HG02938 (cell line): ENCODE measurements at regions not wholly inside any gene's neighbourhood (a gene's known extent, or its start where the extent isn't known, plus 50 kb on each side); places are given as distances from the start of the nearest gene placed in this dataset.
"Not testable (repeated sequence)": the region's sequence is repeated elsewhere in the genome, so short reads cannot be mapped to it uniquely, and the experiment has no call there.

Experiments used
- ATAC-seq: cut with Tn5 transposase; IDR thresholded peaks from one replicate; pipeline ENCODE4 v1.9.1; 2021; ENCODE audit warnings: mild to moderate bottlenecking, moderate library complexity; ENCODE audit not compliant: unreplicated experiment

DNA sequence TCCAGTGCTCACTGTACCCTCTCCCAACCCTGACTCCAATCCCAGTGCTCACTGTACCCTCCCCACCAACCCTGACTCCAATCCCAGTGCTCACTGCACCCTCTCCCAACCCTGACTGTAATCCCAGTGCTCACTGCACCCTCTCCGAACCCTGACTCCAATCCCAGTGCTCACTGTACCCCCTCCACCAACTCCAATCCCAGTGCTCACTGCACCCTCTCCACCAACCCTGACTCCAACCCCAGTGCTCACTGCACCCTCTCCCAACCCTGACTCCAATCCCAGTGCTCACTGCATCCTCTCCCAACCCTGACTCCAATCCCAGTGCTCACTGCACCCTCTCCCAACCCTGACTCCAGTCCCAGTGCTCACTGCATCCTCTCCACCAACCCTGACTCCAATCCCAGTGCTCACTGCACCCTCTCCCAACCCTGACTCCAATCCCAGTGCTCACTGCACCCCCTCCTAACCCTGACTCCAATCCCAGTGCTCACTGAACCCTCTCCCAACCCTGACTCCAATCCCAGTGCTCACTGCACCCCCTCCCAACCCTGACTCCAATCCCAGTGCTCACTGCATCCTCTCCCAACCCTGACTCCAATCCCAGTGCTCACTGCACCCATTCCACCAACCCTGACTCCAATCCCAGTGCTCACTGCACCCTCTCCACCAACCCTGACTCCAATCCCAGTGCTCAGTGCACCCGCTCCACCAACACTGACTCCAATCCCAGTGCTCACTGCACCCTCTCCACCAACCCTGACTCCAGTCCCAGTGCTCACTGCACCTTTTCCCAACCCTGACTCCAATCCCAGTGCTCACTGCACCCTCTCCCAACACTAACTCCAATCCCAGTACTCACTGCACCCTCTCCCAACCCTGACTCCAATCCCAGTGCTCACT lies 136.3 kb upstream of the ZNF618 start:
- not testable (repeated sequence) for ATAC-seq

GRCh38 chr9:113740508-113741500 lies 135.3 kb upstream of the ZNF618 start:
- ATAC-seq: not testable (repeated sequence)

DNA sequence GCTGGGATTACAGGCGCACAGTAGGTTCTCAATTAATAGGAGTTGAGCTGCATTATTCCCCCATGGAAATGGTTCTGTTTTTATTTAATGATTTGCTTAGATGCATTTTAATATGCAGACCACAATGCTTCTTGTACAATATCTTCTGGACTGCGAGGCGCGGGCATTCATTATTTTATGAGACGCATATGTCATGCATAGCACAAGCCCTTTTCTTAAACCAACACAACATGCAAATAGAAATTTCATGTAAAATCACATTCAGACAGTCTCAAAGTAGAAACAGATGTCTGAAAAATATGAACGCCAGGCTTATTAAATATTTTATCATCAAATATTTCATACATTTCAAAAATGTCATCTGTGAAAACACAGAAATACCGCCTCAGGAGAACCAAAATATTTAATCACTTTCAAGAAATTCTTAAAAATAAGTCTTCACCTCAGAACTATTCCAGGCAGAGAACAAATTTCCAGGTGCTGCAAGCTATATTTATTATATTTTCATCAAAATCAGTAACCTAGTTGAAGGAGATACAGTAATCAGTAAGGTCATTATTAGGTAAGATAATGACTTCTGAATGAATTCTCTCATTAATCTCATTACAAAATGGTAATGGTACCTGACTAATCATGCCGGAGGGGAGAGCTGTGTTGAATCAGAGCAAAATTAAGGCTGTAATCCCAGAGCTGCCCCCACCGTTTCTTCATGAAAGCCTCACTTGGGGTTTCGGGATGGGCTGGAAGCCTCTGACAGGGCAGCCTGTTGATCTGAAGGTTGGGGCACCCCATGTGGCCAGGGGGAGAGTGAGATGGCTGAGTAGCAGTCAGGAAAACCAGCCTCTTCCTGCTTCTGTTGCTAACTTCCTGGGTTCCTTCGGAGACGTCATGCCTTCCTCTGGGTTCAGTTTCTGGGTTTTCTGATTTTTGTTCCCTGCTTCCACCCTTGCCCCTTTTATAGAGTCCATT lies 133.9 kb upstream of the ZNF618 start:
- ATAC-seq: no peak

DNA sequence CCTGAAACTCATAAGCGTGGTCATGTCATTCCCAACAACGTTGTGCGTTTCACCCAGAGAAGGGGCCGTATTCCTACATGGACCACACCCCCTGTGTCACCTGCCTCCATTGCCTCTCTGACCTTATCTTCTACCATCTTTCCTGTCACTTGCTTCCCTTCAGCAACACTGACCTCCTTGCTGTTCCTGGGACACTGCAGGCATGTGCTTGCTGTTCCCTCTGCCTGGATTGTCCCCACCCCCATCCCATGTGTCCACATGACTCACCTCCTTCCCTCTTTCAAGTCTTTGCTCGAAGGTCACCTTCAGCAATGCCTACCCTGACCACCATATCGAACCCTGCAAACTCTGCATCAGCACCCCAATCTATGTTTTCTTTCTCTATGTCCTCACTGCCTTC lies 133.2 kb upstream of the ZNF618 start:
- ATAC-seq: no peak

GRCh38 chr9:113746486-113746885 lies 129.6 kb upstream of the ZNF618 start:
- ATAC-seq: no peak

- no peak for ATAC-seq
Observed at GRCh38 chr9:113748135-113748534, 128.0 kb upstream of the ZNF618 start.

GRCh38 chr9:113753398-113754119 lies 122.5 kb upstream of the ZNF618 start:
- no peak for ATAC-seq

DNA sequence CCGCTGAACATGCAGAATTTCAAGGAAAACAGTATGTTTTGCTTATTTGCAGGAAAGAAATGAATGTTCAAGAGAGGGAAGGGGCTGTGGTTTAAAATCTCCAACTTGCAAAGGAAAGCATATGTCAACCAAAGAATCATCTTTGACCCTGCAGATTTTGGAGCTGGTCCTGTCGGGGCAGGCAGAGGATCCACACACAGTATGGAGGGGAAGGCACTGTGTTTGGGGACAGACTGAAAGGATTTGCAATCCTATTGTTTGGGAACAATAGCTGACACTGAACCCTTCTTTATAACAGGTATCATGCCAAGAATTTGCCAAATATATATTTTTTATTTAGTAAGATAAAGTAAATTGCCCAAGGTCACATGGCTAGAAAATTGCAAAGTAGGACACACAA lies 121.4 kb upstream of the ZNF618 start:
- no peak for ATAC-seq

- no peak for ATAC-seq
Observed at GRCh38 chr9:113755433-113755832, 120.7 kb upstream of the ZNF618 start.

DNA sequence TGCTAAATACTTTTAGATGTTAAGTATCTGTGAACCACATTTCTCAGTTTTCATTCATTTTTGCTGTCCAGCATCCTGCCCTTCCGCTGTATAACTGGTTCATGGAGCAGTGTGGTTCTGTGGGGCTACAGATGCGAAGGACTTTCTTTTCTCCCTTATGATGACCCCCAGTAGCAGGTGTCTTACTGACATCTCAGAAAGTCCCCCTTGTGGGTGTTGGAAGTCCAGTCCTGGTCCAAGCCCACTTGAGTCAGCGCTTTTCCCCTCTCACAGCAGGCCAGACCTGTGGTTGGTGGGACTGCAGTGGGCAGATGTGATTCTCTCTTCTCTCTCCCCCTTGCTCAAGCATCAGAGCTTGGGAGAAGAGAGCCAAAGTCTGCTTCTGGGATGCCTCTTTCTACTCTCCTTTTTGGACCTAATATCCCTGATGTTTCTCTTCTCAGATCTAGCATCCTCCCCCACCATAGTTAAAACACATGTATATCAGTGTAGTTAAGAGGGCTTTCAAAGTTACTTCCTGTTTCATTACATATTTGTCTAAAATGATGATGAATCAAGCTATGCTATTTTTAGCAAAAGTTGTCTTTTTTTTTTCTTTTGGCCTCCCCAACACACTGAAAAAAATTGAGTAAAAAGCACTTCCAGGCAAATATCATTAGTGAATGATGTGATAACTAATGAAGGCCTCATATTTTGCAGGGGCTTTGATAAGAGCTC lies 119.5 kb upstream of the ZNF618 start:
- ATAC-seq: no peak

DNA sequence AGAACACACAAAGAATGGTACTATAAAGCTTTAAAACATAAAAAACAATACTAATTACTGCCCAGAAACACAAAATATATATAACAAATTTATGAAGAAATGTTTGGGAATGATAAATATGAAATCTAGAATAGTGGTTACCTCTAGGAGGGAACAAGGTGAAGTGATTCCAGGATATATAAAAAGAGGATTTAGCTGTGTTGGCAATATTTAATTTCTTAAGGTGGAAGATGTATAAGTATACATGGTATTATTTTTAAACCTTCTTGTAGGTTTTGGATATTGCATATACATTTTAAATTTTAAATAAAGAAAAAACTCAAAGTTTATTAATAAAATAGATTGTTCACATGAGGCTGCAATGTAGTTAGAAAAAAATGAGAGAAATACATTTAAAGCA lies 112.7 kb upstream of the ZNF618 start:
- ATAC-seq: no peak

- ATAC-seq: no peak
Observed at GRCh38 chr9:113764572-113764971, 111.5 kb upstream of the ZNF618 start.

DNA sequence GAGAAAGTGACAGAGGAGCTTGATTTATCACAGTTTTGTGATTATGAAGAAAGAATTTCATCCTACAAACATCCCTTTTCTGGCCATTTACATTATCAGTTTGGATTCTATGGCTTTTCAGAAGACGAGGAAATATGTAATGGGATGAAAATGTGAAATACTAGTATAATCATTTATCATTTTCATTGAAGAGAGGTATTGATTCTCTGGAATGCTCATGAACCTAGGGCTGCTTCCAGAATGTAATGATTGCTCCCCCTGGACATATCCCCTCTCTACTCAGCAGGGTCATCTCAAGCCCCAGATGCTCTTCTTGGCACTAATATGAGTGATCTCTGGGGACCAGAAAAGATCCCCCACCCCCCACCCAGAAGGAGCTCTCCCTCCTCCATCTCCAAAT lies 106.7 kb upstream of the ZNF618 start:
- ATAC-seq: no peak

- ATAC-seq: no peak
Observed at GRCh38 chr9:113770396-113770795, 105.7 kb upstream of the ZNF618 start.

- ATAC-seq: no peak
Observed at GRCh38 chr9:113771199-113771598, 104.9 kb upstream of the ZNF618 start.

DNA sequence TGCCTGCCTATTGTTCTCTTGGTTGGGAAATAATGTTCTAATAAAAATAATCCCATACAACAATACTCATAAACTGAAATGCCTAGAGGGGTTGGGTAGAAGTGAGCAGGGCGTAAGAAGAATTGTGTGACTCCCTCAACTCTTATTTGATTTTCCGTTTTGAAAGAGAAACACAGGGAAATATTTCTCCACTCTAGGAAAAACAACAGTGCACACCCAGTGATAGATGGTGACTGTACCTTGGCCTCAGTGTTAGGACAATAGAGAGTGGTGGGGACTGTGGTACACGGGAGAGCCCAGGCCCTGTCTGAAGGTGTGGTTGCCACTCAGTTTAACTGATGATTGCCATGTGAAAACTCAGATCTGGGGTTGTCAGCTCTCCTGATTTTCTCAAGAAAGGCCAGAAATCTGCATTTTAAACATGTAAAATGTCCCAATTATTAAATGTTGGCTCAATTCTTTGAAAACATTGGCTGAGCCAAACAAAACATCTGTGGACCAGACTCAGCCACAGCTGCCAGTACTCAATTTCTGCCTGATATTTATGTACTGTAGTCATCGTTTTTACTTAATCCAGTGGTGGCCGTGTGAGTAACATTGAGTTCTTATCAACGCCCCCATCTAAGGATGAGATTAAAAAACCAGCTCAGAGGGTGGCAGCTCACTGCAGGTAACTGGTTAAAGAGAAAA lies 103.8 kb upstream of the ZNF618 start:
- ATAC-seq: no peak

DNA sequence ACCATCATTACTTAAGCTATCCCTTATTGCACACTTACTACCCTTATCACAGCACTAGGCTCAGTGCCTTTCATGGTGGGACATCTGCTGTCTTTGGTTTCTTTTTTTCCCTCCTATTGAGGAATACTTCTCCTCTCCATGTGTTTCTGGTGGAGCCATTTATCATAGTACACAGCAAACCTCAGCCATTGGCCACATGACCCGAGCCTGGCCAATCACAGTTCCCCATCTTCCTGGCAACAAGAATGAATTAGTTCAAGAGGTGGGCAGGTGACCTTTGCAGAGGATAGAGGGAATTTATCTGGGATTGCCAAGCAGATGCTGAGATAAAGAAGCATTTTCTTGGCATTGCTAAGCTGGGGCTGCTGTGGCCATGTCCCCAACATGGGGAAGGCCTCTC lies 101.1 kb upstream of the ZNF618 start:
- ATAC-seq: no peak

- ATAC-seq: no peak
Observed at GRCh38 chr9:113775749-113776148, 100.4 kb upstream of the ZNF618 start.

DNA sequence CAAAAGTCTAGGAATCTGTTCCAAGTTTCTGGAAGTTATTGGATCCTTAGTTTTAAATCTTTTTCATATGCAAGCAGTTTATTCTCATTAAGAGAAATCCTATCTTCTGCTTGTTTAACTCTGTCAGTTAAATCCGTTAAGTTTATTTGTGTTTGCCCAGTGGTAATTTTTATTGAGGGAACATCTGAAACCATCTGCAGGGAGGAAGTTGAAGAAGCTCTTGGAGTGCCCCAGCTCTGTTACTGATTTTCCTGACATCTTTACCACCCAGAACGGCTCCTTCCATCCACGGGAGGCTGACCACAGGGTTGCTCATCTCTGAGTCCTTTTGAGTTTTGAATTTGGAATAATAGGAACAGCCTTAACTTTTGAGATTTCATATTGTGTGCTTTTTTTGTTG lies 99.9 kb upstream of the ZNF618 start:
- no peak for ATAC-seq
